ENCODE measurements at regions not wholly inside any gene's neighbourhood (a gene's known extent, or its start where the extent isn't known, plus 50 kb on each side); places are given as distances from the start of the nearest gene placed in this dataset.

DNA sequence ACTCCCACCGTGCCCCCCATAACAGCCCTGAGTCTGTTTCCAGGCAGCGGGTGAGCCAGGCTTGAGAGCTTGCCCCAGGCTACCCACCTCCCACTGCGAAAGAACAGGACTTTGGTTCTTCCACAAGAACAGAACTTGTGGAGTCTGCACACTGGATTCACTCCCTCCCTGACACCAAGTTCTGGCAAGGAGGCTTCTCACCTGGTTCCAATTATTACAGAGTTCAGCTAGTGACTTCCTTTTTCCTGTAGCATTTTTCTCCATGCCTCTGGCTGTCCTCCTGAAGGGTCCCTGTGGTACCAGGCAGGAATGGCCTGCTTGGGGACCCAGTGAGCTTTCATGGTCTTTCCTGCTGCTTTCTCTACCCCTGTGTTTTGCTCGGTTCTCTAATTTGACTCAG is 208.6 kb upstream of the SFRP2 start:
- DNase-seq (ENCODE audit: extremely low spot score): no peak
- CTCF ChIA-PET: no interaction called here
- POLR2A ChIA-PET: no interaction called here
- no peak for TF ChIP-seq ARNT (IDR thresholded peaks at IDR 0.05)

DNA sequence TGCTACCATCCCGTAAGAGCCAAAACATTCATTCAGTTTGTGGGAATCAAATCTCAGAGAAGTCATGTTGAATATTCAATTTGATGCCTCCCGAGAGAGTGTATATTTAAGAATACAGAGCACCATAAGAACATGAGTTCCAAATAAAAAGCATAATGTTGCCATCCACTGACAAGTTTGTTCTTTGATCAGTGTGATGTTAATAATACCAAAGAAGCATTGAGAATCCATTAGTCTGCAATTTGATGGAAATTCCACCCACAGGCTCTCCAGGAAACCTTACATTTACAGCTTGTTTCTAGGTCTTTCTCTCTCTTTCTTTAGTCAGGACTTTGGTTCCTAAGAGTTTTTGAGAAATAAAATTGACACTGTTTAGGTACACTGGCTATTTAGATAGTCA is 200.6 kb upstream of the SFRP2 start:
- ChIA-PET POLR2A (no interaction called here), CTCF (no interaction called here)

DNA sequence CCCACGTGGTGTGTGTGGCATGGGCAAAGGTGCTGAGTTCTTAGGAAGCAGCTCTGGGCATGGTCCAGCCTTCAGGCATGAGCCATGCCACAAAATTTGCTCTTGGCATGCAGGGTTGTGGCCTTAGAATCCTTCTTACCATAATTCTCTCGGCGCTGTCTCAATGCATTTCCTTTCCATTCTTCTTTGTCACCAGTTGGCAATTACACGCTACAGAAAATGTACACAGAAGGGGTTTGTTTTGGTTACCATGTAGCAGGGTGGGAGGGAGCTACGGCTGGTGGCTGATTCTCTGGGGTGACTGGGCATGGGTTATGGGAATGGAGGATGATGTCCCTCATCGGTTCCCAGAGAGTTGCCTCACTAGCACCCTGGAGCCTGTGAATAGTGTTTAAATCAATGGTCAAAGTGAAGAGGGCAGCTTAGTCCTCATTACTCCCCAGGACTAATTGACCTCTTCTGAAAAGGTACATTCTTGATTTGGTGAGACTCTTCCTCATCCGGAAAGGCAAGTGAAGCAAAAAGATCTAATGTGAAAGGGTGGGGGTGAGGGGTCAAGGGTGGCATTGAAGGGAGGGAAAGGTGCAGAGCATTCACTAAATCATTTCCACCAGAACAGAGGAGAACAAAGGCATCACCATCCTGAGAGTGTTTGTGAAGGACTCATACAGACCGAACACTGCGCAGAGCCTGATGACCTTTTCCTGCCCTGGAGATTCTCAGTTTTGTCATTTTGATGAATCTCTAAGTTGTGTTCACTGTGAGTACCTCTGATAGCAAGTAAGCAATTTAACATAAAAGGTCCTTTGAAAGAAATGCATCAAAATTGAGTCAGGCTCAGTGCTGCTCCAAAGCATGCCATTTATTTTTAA is 199.8 kb upstream of the SFRP2 start:
- DNase-seq (ENCODE audit: extremely low spot score): no peak
- ChIA-PET CTCF (interaction anchor here (0.6 kb wide), 1 partner anchor 724 kb away, joined by 3 read pairs; no protein-coding TSS in a partner anchor), POLR2A (no interaction called here)
- TF ChIP-seq FOXA1 (IDR thresholded peaks at IDR 0.05) (no peak), HDGF (IDR thresholded peaks at IDR 0.05; ENCODE audit: borderline replicate concordance) (no peak), SP1 (IDR thresholded peaks at IDR 0.05) (no peak), FOXM1 (IDR thresholded peaks at IDR 0.05; ENCODE audit: borderline replicate concordance) (no peak), ARNT (IDR thresholded peaks at IDR 0.05) (no peak), CTBP1 (IDR thresholded peaks at IDR 0.05; ENCODE audit: borderline replicate concordance) (no peak), SUZ12 (IDR thresholded peaks at IDR 0.05) (no peak), ZNF384 (IDR thresholded peaks at IDR 0.05) (no peak)

More for the DNA sequence above, 200.6 kb upstream of the SFRP2 start:
- TF ChIP-seq ELF4 (IDR thresholded peaks at IDR 0.05): no peak
- no peak for TF ChIP-seq ARNT (IDR thresholded peaks at IDR 0.05)
- TF ChIP-seq NFRKB (IDR thresholded peaks at IDR 0.05): no peak
- TF ChIP-seq FOXM1 (IDR thresholded peaks at IDR 0.05; ENCODE audit: borderline replicate concordance): no peak
- no peak for TF ChIP-seq CTBP1 (IDR thresholded peaks at IDR 0.05; ENCODE audit: borderline replicate concordance)
- TF ChIP-seq TARDBP (IDR thresholded peaks at IDR 0.05): no peak
- TF ChIP-seq, protein P1, sequence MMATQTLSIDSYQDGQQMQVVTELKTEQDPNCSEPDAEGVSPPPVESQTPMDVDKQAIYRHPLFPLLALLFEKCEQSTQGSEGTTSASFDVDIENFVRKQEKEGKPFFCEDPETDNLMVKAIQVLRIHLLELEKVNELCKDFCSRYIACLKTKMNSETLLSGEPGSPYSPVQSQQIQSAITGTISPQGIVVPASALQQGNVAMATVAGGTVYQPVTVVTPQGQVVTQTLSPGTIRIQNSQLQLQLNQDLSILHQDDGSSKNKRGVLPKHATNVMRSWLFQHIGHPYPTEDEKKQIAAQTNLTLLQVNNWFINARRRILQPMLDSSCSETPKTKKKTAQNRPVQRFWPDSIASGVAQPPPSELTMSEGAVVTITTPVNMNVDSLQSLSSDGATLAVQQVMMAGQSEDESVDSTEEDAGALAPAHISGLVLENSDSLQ (IDR thresholded peaks at IDR 0.05): no peak
- DNase-seq (ENCODE audit: extremely low spot score): no peak

DNA sequence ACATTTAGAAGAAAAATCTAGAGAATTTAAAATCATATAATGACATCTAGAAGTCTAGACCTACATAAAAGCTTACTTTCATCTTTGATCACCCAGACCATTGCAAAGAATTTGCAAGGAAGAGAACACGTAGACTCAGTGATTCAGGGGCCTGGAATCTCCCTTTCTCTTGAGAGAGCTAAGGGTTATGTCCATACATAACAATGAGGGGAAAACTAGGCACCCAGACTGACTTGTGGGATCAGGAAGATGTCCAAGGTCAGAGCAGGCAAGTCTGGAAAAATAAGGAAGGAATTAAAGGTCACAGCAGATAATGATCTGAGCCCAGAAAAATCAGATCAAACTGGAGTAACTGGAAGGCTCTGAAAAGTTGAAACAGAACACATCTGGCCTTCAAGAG is 198.4 kb upstream of the SFRP2 start:
- DNase-seq (ENCODE audit: extremely low spot score): no peak
- ChIA-PET POLR2A (no interaction called here), CTCF (no interaction called here)
- TF ChIP-seq SUZ12 (IDR thresholded peaks at IDR 0.05) (no peak), FOXM1 (IDR thresholded peaks at IDR 0.05; ENCODE audit: borderline replicate concordance) (no peak), HDGF (IDR thresholded peaks at IDR 0.05; ENCODE audit: borderline replicate concordance) (no peak), ZNF384 (IDR thresholded peaks at IDR 0.05) (no peak), BHLHE40 (IDR thresholded peaks at IDR 0.05; ENCODE audit: borderline replicate concordance) (no peak)
- TF ChIP-seq, protein P1 (IDR thresholded peaks at IDR 0.05): no peak

DNA sequence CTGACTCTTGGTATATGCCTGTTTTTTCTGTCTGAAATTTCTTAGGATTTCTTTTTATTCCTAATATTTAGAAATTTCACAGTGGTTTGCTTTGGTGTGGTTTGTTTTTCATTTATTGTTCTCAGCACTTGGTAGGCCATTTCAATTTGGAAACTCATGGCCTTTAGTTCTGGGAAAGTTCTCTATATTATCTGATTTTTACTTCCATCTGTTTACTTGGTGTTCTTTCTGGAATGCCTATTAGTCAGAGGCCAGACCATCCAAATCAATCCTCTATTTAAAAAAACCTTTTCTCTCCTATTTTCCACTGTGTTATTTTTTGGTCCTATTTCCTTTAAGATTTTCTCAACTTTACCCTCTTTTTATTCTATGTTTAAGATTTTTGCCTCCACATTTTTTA is 188.1 kb upstream of the SFRP2 start:
- ChIA-PET CTCF (no interaction called here), POLR2A (no interaction called here)
- TF ChIP-seq, protein P1 (IDR thresholded peaks at IDR 0.05): no peak
- TF ChIP-seq HDGF (IDR thresholded peaks at IDR 0.05; ENCODE audit: borderline replicate concordance): no peak
- no peak for TF ChIP-seq FOXA1 (IDR thresholded peaks at IDR 0.05)
- no peak for TF ChIP-seq LEF1 (IDR thresholded peaks at IDR 0.05; ENCODE audit: borderline replicate concordance)
- TF ChIP-seq TARDBP (IDR thresholded peaks at IDR 0.05): no peak
- no peak for TF ChIP-seq NFRKB (IDR thresholded peaks at IDR 0.05)
- TF ChIP-seq FOXM1 (IDR thresholded peaks at IDR 0.05; ENCODE audit: borderline replicate concordance): no peak
- TF ChIP-seq ZNF384 (IDR thresholded peaks at IDR 0.05): no peak
- no peak for TF ChIP-seq CTBP1 (IDR thresholded peaks at IDR 0.05; ENCODE audit: borderline replicate concordance)
- no peak for DNase-seq (ENCODE audit: extremely low spot score)

DNA sequence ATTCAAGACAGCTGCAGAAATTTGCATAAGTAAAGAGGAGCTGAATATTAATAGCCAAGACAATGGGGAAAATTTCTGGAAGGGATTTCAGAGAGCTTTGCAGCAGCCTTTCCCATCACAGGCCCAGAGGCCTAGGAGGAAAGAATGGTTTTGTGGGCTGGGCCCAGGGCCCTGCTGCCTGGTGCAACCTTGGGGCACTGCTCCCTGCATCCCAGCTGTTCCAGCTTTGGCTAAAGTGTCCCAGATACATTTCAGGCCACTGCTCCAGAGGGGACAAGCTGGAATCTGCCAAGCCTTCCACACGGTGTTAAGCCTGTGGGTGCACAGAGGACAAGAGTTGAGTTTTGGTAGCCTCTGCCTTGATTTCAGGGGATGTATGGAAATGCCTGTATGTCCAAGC is 185.6 kb upstream of the SFRP2 start:
- no peak for TF ChIP-seq FOXA1 (IDR thresholded peaks at IDR 0.05)
- TF ChIP-seq HDGF (IDR thresholded peaks at IDR 0.05; ENCODE audit: borderline replicate concordance): no peak
- no peak for TF ChIP-seq CTBP1 (IDR thresholded peaks at IDR 0.05; ENCODE audit: borderline replicate concordance)
- no peak for TF ChIP-seq SUZ12 (IDR thresholded peaks at IDR 0.05)
- no peak for TF ChIP-seq FOXK2 (IDR thresholded peaks at IDR 0.05)
- no peak for TF ChIP-seq BHLHE40 (IDR thresholded peaks at IDR 0.05; ENCODE audit: borderline replicate concordance)
- TF ChIP-seq L3MBTL2 (conservative IDR thresholded peaks at IDR 0.05): no peak
- TF ChIP-seq ARNT (IDR thresholded peaks at IDR 0.05): no peak
- TF ChIP-seq SP1 (IDR thresholded peaks at IDR 0.05): no peak
- no peak for TF ChIP-seq FOXM1 (IDR thresholded peaks at IDR 0.05; ENCODE audit: borderline replicate concordance)
- TF ChIP-seq NFRKB (IDR thresholded peaks at IDR 0.05): no peak
- no peak for TF ChIP-seq TARDBP (IDR thresholded peaks at IDR 0.05)
- ChIA-PET POLR2A (no interaction called here), CTCF (no interaction called here)
- DNase-seq (ENCODE audit: extremely low spot score): no peak

DNA sequence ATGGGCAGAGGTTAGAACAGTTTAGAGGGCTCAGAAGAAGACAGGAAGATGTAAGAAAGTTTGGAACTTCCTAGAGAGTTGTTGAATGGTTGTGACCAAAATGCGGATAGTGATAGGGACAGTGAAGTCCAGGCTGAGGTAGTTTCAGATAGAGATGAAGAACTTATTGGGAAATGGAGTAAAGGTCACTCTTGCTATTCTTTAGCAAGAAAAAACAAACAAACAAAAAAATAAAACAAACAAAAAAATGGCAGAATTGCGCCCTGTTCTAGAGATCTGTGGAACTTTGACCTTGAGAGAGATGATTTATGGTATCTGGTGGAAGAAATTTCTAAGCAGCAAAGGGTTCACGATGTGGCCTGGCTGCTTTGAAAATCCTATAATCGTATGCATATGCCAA is 185.1 kb upstream of the SFRP2 start:
- no peak for TF ChIP-seq LEF1 (IDR thresholded peaks at IDR 0.05; ENCODE audit: borderline replicate concordance)
- TF ChIP-seq L3MBTL2 (conservative IDR thresholded peaks at IDR 0.05): no peak
- TF ChIP-seq NFRKB (IDR thresholded peaks at IDR 0.05): no peak
- TF ChIP-seq BHLHE40 (IDR thresholded peaks at IDR 0.05; ENCODE audit: borderline replicate concordance): no peak
- no peak for TF ChIP-seq SUZ12 (IDR thresholded peaks at IDR 0.05)
- no peak for TF ChIP-seq ELF4 (IDR thresholded peaks at IDR 0.05)
- TF ChIP-seq ZNF384 (IDR thresholded peaks at IDR 0.05): no peak
- TF ChIP-seq FOXA1 (IDR thresholded peaks at IDR 0.05): no peak
- no peak for TF ChIP-seq CTBP1 (IDR thresholded peaks at IDR 0.05; ENCODE audit: borderline replicate concordance)
- TF ChIP-seq SP1 (IDR thresholded peaks at IDR 0.05): no peak
- TF ChIP-seq TARDBP (IDR thresholded peaks at IDR 0.05): no peak
- TF ChIP-seq HDGF (IDR thresholded peaks at IDR 0.05; ENCODE audit: borderline replicate concordance): no peak
- POLR2A ChIA-PET: no interaction called here
- DNase-seq (ENCODE audit: extremely low spot score): no peak
- CTCF ChIA-PET: no interaction called here
